K562 (cell line): ENCODE measurements at regions not wholly inside any gene's neighbourhood (a gene's known extent, or its start where the extent isn't known, plus 50 kb on each side); places are given as distances from the start of the nearest gene placed in this dataset.

ENCODE experiments used
- ATAC-seq: fragments of 200-7000 bp; cut with Tn5 transposase; 3 replicates; pipeline ENCODE4 v1.9.1; 2020; ENCODE audit warnings: moderate library complexity
- BruUV-seq: library from RNA; stranded (reverse); fragments of 400-500 nt; replicated peaks from 2 replicates; lab custom pipeline; 2021; lab: Mats Ljungman, UMichigan
- CTCF ChIA-PET: fragments of 300-600 bp; formaldehyde crosslinking; extraction: SDS; loops from one replicate; lab custom pipeline; 2021; ENCODE audit warnings: low intra/inter-chr PET ratio; lab: Yijun Ruan, JAX
- POLR2A ChIA-PET: fragments of 300-600, 350-650 bp; sonication (Branson Sonifier 250); formaldehyde crosslinking; extraction: SDS; loops from one replicate; lab custom pipeline; 2021; ENCODE audit warnings: antibody characterized with exemption, inconsistent platforms; lab: Yijun Ruan, JAX
- DNase-seq, 4 experiments: peaks; one replicate each; pipeline versions ENCODE4 v3.0.0 to v3.0.0-alpha.2; 2011 to 2018; ENCODE audit warnings: low spot score in 3 of 4, mixed read lengths in 3 of 4; ENCODE audit errors: extremely low read depth in 1 of 4
- FAIRE-seq: peaks from 2 replicates; lab custom pipeline; 2011; peaks lifted over from hg19 to GRCh38; lab: Jason Lieb, UNC
- H2AFZ ChIP-seq: 2 replicates; pipeline ENCODE4 v1.6.0; 2011; ENCODE audit warnings: low read depth, low read length, control low read depth, inconsistent platforms
- H3K27ac ChIP-seq: fragments of 200-600 bp; 3 replicates; pipeline ENCODE4 v1.8.0; 2011; ENCODE audit warnings: low read depth, mild to moderate bottlenecking, control low read depth, inconsistent platforms, low read length, moderate library complexity, mixed read lengths; ENCODE audit errors: extremely low read depth
- H3K27me3 ChIP-seq, 2 experiments: fragments of 300-600 bp in 1 of 2; 2 replicates in 1 of 2; 3 replicates in 1 of 2; pipeline versions ENCODE4 v1.6.0 to v1.8.0; 2011; ENCODE audit warnings: inconsistent platforms in 2 of 2, low read length in 2 of 2, mild to moderate bottlenecking in 1 of 2, mixed read lengths in 1 of 2, moderate library complexity in 1 of 2; ENCODE audit not compliant: control insufficient read depth in 2 of 2, insufficient read depth in 2 of 2
- H3K36me3 ChIP-seq: fragments of 300-600 bp; 3 replicates; pipeline ENCODE4 v1.8.0; 2011; ENCODE audit warnings: mild to moderate bottlenecking, low read length, inconsistent platforms; ENCODE audit not compliant: control insufficient read depth, insufficient read depth
- H3K4me1 ChIP-seq, 2 experiments: fragments of 200-600 bp in 1 of 2; replicated peaks in 1 of 2; 2 replicates in 1 of 2; 3 replicates in 1 of 2; pipeline versions ENCODE4 v1.5.1 to v1.8.0; 2011; ENCODE audit warnings: inconsistent platforms in 2 of 2, low read length in 2 of 2, mild to moderate bottlenecking in 1 of 2, mixed read lengths in 1 of 2, moderate library complexity in 1 of 2; ENCODE audit not compliant: control insufficient read depth in 2 of 2, insufficient read depth in 2 of 2
- H3K4me2 ChIP-seq: 2 replicates; pipeline ENCODE4 v1.6.1; 2011; ENCODE audit warnings: low read length, control low read depth, inconsistent platforms, mixed read lengths; ENCODE audit not compliant: insufficient read depth
- H3K4me3 ChIP-seq: fragments of 200-600 bp; sonication (generic), shearing (Covaris generic); 2 replicates; pipeline ENCODE4 v1.5.1; 2016; ENCODE audit warnings: control low read depth, inconsistent platforms
- H3K79me2 ChIP-seq: fragments of 200-600 bp; 3 replicates; pipeline ENCODE4 v1.8.0; 2011; ENCODE audit warnings: low read length, inconsistent platforms; ENCODE audit not compliant: control insufficient read depth, insufficient read depth
- H3K9ac ChIP-seq, 2 experiments: 2 replicates each; pipeline versions ENCODE4 v1.6.0 to v1.6.1; 2011; ENCODE audit warnings: low read depth in 2 of 2, low read length in 2 of 2, control low read depth in 1 of 2, inconsistent platforms in 1 of 2, mild to moderate bottlenecking in 1 of 2, mixed read lengths in 1 of 2; ENCODE audit not compliant: insufficient read depth in 1 of 2
- H3K9me1 ChIP-seq: one replicate; pipeline ENCODE4 v1.6.0; 2011; ENCODE audit warnings: inconsistent platforms, mild to moderate bottlenecking, low read length, moderate library complexity; ENCODE audit not compliant: control insufficient read depth, insufficient read depth
- H3K9me3 ChIP-seq: replicated peaks from 2 replicates; pipeline ENCODE4 v1.5.1; 2011; ENCODE audit warnings: low read depth, low read length, inconsistent platforms; ENCODE audit not compliant: control insufficient read depth, insufficient read depth
- H4K20me1 ChIP-seq: replicated peaks from 2 replicates; pipeline ENCODE4 v1.6.1; 2011; ENCODE audit warnings: low read length, inconsistent platforms, mixed read lengths; ENCODE audit not compliant: control insufficient read depth, insufficient read depth
- CTBP1 ChIP-seq: fragments of 450-650 bp; IDR thresholded peaks from 2 replicates; pipeline ENCODE4 v1.6.1; 2016; ENCODE audit warnings: borderline replicate concordance
- MEIS2 ChIP-seq: fragments of 450-650 bp; IDR thresholded peaks from 2 replicates; pipeline ENCODE4 v1.6.1; 2014; ENCODE audit warnings: mild to moderate bottlenecking; ENCODE audit not compliant: partially characterized antibody
- NELFE ChIP-seq: IDR thresholded peaks from 2 replicates; pipeline ENCODE4 v1.6.1; 2011; ENCODE audit warnings: mild to moderate bottlenecking; ENCODE audit not compliant: insufficient read depth, insufficient read length
- PKNOX1 ChIP-seq: fragments of 450-650 bp; IDR thresholded peaks from 2 replicates; pipeline ENCODE4 v1.6.1; 2016
- THAP7 ChIP-seq: fragments of 250-450 bp; sonication (Bioruptor Pico); IDR thresholded peaks from 2 replicates; pipeline ENCODE4 v1.5.0; 2021
- WGBS: fragments of 100-300 bp; shearing (Covaris generic); methylation state at CpG from one replicate; pipeline ENCODE4 v1.1.6; 2016; ENCODE audit warnings: low coverage, mixed read lengths; ENCODE audit not compliant: insufficient coverage; ENCODE audit errors: missing lambda C conversion rate; 5-methylcytosine and 5-hydroxymethylcytosine counted together
- in situ Hi-C: fragments of 300-500 bp; cut with MboI; formaldehyde crosslinking; loops from 4 replicates; pipeline ENCODE4 v1.15.0; 2018; ENCODE audit warnings: inconsistent platforms, mixed read lengths
- intact Hi-C: fragments of 100-400 bp; cut with micrococcal nuclease; formaldehyde crosslinking; loops from 2 replicates; pipeline ENCODE4 v1.14.2; 2022

GRCh38 chr1:4517186-4517954 is 137.0 kb upstream of the AJAP1 start:
- H3K4me3 ChIP-seq, result no peak overlapping the region
- in situ Hi-C loops (no loop called here), intact Hi-C loops (no loop called here)
- H4K20me1 ChIP-seq, result no peaks in the 10 kb centered on the region
- 0% methylated on average over 19 of the region's 19 CpGs for WGBS
- H3K9me1 ChIP-seq, result no peaks in the 10 kb centered on the region
- no peak for ATAC-seq
- no TSS peak for BruUV-seq
- H3K27ac ChIP-seq, result no peak overlapping the region
- ChIA-PET POLR2A (no interaction called here), CTCF (no interaction called here)
- no peaks in the 10 kb centered on the region for H3K36me3 ChIP-seq
- peaks cover 3 to 20% of the 10 kb centered on the region in 2 experiments; a peak in 3 of 5 replicates for H3K27me3 ChIP-seq
- H2AFZ ChIP-seq, result no peak overlapping the region
- H3K4me1 ChIP-seq, result no peaks in the 10 kb centered on the region
- no peak for DNase-seq
- no peak for FAIRE-seq
- no peaks in the 10 kb centered on the region for H3K79me2 ChIP-seq
- H3K9ac ChIP-seq, result no peak overlapping the region; a peak in 1 of 4 replicates
- H3K4me2 ChIP-seq, result no peak overlapping the region
- no peaks in the 10 kb centered on the region for H3K9me3 ChIP-seq
- TF ChIP-seq NELFE (no peak), PKNOX1 (0 out of 2 replicates have a peak, but pooled peaks have one; percentile 13), THAP7 (CRISPR knock-in tag) (no peak), CTBP1 (no peak), MEIS2 (peak; percentile 31)
